WTC11 (cell line): ENCODE measurements at regions not wholly inside any gene's neighbourhood (a gene's known extent, or its start where the extent isn't known, plus 50 kb on each side); places are given as distances from the start of the nearest gene placed in this dataset.

Experiments used
- ATAC-seq: fragments of 200-7000 bp; cut with Tn5 transposase; 2 replicates; pipeline ENCODE4 v1.10.0; 2021; ENCODE audit warnings: mild to moderate bottlenecking, moderate library complexity
- CTCF ChIA-PET: fragments of 300-600 bp; sonication (Branson Sonifier 250); formaldehyde crosslinking; loops from one replicate; lab custom pipeline; 2021; ENCODE audit warnings: antibody characterized with exemption; lab: Charles Lee
- POLR2A ChIA-PET: fragments of 350-600 bp; sonication (Branson Sonifier 250); formaldehyde crosslinking; loops from one replicate; lab custom pipeline; 2021; ENCODE audit warnings: antibody characterized with exemption; lab: Charles Lee
- DNase-seq: peaks from one replicate; pipeline ENCODE4 v3.0.0; 2021; ENCODE audit warnings: low spot score
- H3K27ac Mint-ChIP-seq: 2 replicates; pipeline ENCODE4 v1.8.0; 2021; ENCODE audit warnings: mixed read lengths
- H3K27me3 Mint-ChIP-seq: 2 replicates; pipeline ENCODE4 v1.8.0; 2021; ENCODE audit warnings: low read depth, mild to moderate bottlenecking, moderate library complexity, mixed read lengths
- H3K36me3 Mint-ChIP-seq: 2 replicates; pipeline ENCODE4 v1.8.0; 2021; ENCODE audit warnings: mixed read lengths
- H3K4me1 Mint-ChIP-seq: 2 replicates; pipeline ENCODE4 v1.8.0; 2022; ENCODE audit warnings: mixed read lengths
- H3K4me3 Mint-ChIP-seq: 2 replicates; pipeline ENCODE4 v1.8.0; 2021; ENCODE audit warnings: mild to moderate bottlenecking, moderate library complexity, mixed read lengths
- H3K9me3 Mint-ChIP-seq: 2 replicates; pipeline ENCODE4 v1.8.0; 2021; ENCODE audit warnings: mixed read lengths
- ELF4 ChIP-seq: sonication (generic); formaldehyde crosslinking; IDR thresholded peaks from 2 replicates; pipeline ENCODE4 v1.8.1; 2022; ENCODE audit warnings: low read depth, mild to moderate bottlenecking, moderate library complexity, missing genetic modification reagents
- JAZF1 ChIP-seq: fragments of 250-450 bp; sonication (Bioruptor Pico); IDR thresholded peaks from 2 replicates; pipeline ENCODE4 v1.9.0; 2021; ENCODE audit warnings: moderate library complexity, mild to moderate bottlenecking, inconsistent platforms
- MLX ChIP-seq: sonication (generic); formaldehyde crosslinking; IDR thresholded peaks from 2 replicates; pipeline ENCODE4 v1.8.1; 2023; ENCODE audit warnings: mild to moderate bottlenecking, missing genetic modification reagents, moderate library complexity
- PRDM15 ChIP-seq: sonication (generic); formaldehyde crosslinking; IDR thresholded peaks from 2 replicates; pipeline ENCODE4 v1.8.0; 2022; ENCODE audit warnings: missing genetic modification reagents
- PRRX2 ChIP-seq: fragments of 250-450 bp; sonication (Bioruptor Pico); IDR thresholded peaks from 2 replicates; pipeline ENCODE4 v1.8.0; 2021; ENCODE audit warnings: mild to moderate bottlenecking
- TEAD1 ChIP-seq: sonication (generic); formaldehyde crosslinking; IDR thresholded peaks from 2 replicates; pipeline ENCODE4 v1.8.0; 2022; ENCODE audit warnings: mild to moderate bottlenecking, missing genetic modification reagents
- ZNF396 ChIP-seq: fragments of 250-450 bp; sonication (Bioruptor Pico); IDR thresholded peaks from 2 replicates; pipeline ENCODE4 v1.8.0; 2021; ENCODE audit warnings: mild to moderate bottlenecking, moderate library complexity, borderline replicate concordance
- ZNF425 ChIP-seq: fragments of 250-450 bp; sonication (Bioruptor Pico); conservative IDR thresholded peaks from 2 replicates; pipeline ENCODE4 v1.9.0; 2021; ENCODE audit warnings: mild to moderate bottlenecking
- ZNF671 ChIP-seq: fragments of 250-450 bp; sonication (Bioruptor Pico); IDR thresholded peaks from 2 replicates; pipeline ENCODE4 v1.8.0; 2021; ENCODE audit warnings: mild to moderate bottlenecking
- TF ChIP-seq, protein P1 (sequence below): sonication (generic); formaldehyde crosslinking; IDR thresholded peaks from 2 replicates; pipeline ENCODE4 v1.8.0; 2022; ENCODE audit warnings: mild to moderate bottlenecking, missing genetic modification reagents
- TF ChIP-seq, protein P2 (sequence below): sonication (generic); formaldehyde crosslinking; IDR thresholded peaks from 2 replicates; pipeline ENCODE4 v1.8.1; 2023; ENCODE audit warnings: mild to moderate bottlenecking, missing genetic modification reagents
- TF ChIP-seq, protein P3 (sequence below): sonication (generic); formaldehyde crosslinking; IDR thresholded peaks from 2 replicates; pipeline ENCODE4 v1.8.1; 2022; ENCODE audit warnings: missing genetic modification reagents, borderline replicate concordance
- TF ChIP-seq, protein P4 (sequence below): fragments of 250-450 bp; sonication (Bioruptor Pico); IDR thresholded peaks from 2 replicates; pipeline ENCODE4 v2.1.2; 2022; ENCODE audit warnings: mild to moderate bottlenecking, moderate library complexity
- TF ChIP-seq, protein P5 (sequence below): sonication (generic); formaldehyde crosslinking; IDR thresholded peaks from 2 replicates; pipeline ENCODE4 v1.8.1; 2022; ENCODE audit warnings: mild to moderate bottlenecking, missing genetic modification reagents, moderate library complexity, borderline replicate concordance

DNA sequence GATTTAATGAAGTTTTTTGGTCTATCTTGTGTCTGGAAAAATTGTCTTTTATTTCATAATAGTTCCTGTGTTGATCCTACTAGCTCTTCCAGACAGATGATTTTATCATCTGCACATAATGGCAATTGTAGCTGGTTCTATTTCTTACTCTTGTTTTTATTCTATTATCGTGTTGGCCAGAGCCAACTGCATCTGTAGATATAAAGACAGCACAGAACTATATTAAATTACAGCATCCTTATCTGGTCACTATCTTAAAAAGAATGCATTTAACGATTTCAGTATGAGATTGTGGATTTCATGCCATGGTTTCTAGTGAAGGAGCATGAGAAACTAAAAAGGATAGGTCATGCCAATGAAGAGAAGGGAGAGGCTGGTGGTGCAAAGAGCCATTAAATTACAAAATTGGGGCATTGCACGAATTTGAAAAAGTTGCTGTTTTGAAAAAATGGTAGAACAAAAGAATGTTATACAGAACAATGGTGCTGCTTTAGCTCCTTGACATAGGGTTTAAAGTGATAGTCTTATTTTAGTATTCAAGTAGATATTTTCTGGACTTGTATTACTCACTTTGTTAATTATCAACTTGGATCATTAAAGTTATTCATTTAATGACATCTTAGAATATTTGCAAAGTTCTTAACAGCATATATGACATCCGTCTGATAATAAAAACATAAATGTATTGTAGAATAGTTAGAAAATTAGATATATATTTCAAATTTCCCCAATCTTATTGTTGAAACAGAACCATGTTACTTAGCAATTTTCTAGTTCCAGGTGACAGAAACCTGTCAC is 1250.3 kb downstream of the REEP3 start:
- H3K36me3 Mint-ChIP-seq, result no peaks in the 10 kb centered on the region
- H3K27me3 Mint-ChIP-seq, result no peaks in the 10 kb centered on the region
- no peak overlapping the region for H3K4me3 Mint-ChIP-seq
- no peak for ATAC-seq
- ChIA-PET POLR2A (no interaction called here), CTCF (no interaction called here)
- DNase-seq, result no peak
- H3K27ac Mint-ChIP-seq, result no peak overlapping the region
- H3K9me3 Mint-ChIP-seq, result peaks cover 5% of the 10 kb centered on the region; the same call in 1 of the 2 replicates
- TF ChIP-seq, protein P1, sequence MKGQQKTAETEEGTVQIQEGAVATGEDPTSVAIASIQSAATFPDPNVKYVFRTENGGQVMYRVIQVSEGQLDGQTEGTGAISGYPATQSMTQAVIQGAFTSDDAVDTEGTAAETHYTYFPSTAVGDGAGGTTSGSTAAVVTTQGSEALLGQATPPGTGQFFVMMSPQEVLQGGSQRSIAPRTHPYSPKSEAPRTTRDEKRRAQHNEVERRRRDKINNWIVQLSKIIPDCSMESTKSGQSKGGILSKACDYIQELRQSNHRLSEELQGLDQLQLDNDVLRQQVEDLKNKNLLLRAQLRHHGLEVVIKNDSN (CRISPR knock-in tag), result no peak
- no peak for TF ChIP-seq ZNF425 (CRISPR knock-in tag)
- no peak for TF ChIP-seq MLX (CRISPR knock-in tag)
- no peak for TF ChIP-seq JAZF1 (CRISPR knock-in tag)
- TF ChIP-seq, protein P2, sequence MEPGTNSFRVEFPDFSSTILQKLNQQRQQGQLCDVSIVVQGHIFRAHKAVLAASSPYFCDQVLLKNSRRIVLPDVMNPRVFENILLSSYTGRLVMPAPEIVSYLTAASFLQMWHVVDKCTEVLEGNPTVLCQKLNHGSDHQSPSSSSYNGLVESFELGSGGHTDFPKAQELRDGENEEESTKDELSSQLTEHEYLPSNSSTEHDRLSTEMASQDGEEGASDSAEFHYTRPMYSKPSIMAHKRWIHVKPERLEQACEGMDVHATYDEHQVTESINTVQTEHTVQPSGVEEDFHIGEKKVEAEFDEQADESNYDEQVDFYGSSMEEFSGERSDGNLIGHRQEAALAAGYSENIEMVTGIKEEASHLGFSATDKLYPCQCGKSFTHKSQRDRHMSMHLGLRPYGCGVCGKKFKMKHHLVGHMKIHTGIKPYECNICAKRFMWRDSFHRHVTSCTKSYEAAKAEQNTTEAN (CRISPR knock-in tag), result no peak
- TF ChIP-seq, protein P3, sequence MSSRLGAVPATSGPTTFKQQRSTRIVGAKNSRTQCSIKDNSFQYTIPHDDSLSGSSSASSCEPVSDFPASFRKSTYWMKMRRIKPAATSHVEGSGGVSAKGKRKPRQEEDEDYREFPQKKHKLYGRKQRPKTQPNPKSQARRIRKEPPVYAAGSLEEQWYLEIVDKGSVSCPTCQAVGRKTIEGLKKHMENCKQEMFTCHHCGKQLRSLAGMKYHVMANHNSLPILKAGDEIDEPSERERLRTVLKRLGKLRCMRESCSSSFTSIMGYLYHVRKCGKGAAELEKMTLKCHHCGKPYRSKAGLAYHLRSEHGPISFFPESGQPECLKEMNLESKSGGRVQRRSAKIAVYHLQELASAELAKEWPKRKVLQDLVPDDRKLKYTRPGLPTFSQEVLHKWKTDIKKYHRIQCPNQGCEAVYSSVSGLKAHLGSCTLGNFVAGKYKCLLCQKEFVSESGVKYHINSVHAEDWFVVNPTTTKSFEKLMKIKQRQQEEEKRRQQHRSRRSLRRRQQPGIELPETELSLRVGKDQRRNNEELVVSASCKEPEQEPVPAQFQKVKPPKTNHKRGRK (CRISPR knock-in tag), result no peak
- no peak for TF ChIP-seq TEAD1 (CRISPR knock-in tag)
- TF ChIP-seq, protein P4, sequence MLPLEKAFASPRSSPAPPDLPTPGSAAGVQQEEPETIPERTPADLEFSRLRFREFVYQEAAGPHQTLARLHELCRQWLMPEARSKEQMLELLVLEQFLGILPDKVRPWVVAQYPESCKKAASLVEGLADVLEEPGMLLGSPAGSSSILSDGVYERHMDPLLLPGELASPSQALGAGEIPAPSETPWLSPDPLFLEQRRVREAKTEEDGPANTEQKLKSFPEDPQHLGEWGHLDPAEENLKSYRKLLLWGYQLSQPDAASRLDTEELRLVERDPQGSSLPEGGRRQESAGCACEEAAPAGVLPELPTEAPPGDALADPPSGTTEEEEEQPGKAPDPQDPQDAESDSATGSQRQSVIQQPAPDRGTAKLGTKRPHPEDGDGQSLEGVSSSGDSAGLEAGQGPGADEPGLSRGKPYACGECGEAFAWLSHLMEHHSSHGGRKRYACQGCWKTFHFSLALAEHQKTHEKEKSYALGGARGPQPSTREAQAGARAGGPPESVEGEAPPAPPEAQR (CRISPR knock-in tag), result no peak
- no peak for TF ChIP-seq ZNF396 (CRISPR knock-in tag)
- TF ChIP-seq, protein P5, sequence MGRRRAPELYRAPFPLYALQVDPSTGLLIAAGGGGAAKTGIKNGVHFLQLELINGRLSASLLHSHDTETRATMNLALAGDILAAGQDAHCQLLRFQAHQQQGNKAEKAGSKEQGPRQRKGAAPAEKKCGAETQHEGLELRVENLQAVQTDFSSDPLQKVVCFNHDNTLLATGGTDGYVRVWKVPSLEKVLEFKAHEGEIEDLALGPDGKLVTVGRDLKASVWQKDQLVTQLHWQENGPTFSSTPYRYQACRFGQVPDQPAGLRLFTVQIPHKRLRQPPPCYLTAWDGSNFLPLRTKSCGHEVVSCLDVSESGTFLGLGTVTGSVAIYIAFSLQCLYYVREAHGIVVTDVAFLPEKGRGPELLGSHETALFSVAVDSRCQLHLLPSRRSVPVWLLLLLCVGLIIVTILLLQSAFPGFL (CRISPR knock-in tag), result no peak
- no peak for TF ChIP-seq PRRX2 (CRISPR knock-in tag)
- TF ChIP-seq ELF4 (CRISPR knock-in tag), result no peak
- no peak for TF ChIP-seq PRDM15 (CRISPR knock-in tag)
- no peak for TF ChIP-seq ZNF671 (CRISPR knock-in tag)
- TF ChIP-seq, all 79 proteins: peak for 0
- H3K4me1 Mint-ChIP-seq, result 0 out of 2 replicates have a peak, but pooled peaks cover 3% of the 10 kb centered on the region
